Activated B cell treated with CpG ODN at 0.5 μM for 24 hours (primary cell): ENCODE measurements at regions not wholly inside any gene's neighbourhood (a gene's known extent, or its start where the extent isn't known, plus 50 kb on each side); places are given as distances from the start of the nearest gene placed in this dataset.

ENCODE experiments used
- ATAC-seq: fragments of 200-7000 bp; cut with Tn5 transposase; one replicate; pipeline ENCODE4 v1.10.0; 2021; ENCODE audit warnings: low read depth, mild to moderate bottlenecking, moderate library complexity
- CTCF ChIA-PET: fragments of 350-600 bp; sonication (Branson Sonifier 250); formaldehyde crosslinking; loops from one replicate; lab custom pipeline; 2021; ENCODE audit warnings: antibody characterized with exemption; lab: Charles Lee
- POLR2A ChIA-PET: fragments of 350-600 bp; sonication (Branson Sonifier 250); formaldehyde crosslinking; loops from one replicate; lab custom pipeline; 2021; ENCODE audit warnings: antibody characterized with exemption; lab: Charles Lee
- DNase-seq: peaks from one replicate; pipeline ENCODE4 v3.0.0; 2022
- H3K27ac Mint-ChIP-seq: one replicate; pipeline ENCODE4 v1.8.0; 2020; ENCODE audit warnings: mixed read lengths
- H3K27me3 Mint-ChIP-seq: one replicate; pipeline ENCODE4 v1.8.0; 2021; ENCODE audit warnings: mixed read lengths
- H3K36me3 Mint-ChIP-seq: one replicate; pipeline ENCODE4 v1.8.0; 2021; ENCODE audit warnings: low read depth, mixed read lengths
- H3K4me1 Mint-ChIP-seq: one replicate; pipeline ENCODE4 v1.8.0; 2021; ENCODE audit warnings: mixed read lengths
- H3K4me3 Mint-ChIP-seq: one replicate; pipeline ENCODE4 v1.8.0; 2020; ENCODE audit warnings: mild to moderate bottlenecking, mixed read lengths
- H3K9me3 Mint-ChIP-seq: one replicate; pipeline ENCODE4 v1.8.0; 2020; ENCODE audit warnings: mixed read lengths
- intact Hi-C: fragments of 100-400 bp; cut with micrococcal nuclease; formaldehyde crosslinking; loops from one replicate; pipeline ENCODE4 v1.15.1; 2024
- TF ChIP-seq, protein P1 (sequence below): fragments of 200-600 bp; IDR thresholded peaks from one replicate; pipeline ENCODE4 v1.8.0; 2022; ENCODE audit warnings: antibody characterized with exemption, mild to moderate bottlenecking

DNA sequence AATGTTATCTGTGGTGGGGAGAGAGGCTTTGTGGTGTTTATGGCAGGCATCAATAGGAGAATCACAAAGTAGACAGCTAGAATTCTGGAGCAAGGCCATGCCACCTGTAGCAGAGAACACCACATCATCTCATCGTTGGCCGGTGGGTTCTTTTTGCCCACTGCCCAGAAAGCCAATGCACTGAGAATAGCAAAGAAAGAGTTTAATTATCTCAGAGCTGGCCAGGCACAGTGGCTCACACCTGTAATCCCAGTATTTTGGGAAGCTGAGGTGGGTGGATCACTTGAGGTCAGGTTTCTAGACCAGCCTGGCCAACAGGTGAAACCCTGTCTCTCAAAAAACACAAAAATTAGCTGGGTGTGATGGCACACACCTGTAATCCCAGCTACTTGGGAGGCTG lies 99.2 kb upstream of the COG2 start:
- Mint-ChIP-seq H3K27ac (no peak overlapping the region), H3K36me3 (no peaks in the 10 kb centered on the region), H3K9me3 (no peaks in the 10 kb centered on the region), H3K4me3 (no peak overlapping the region), H3K27me3 (peaks cover 8% of the 10 kb centered on the region), H3K4me1 (no peaks in the 10 kb centered on the region)
- DNase-seq, result no peak
- CTCF ChIA-PET, result no interaction called here
- intact Hi-C loops, result no loop called here
- POLR2A ChIA-PET, result no interaction called here
- TF ChIP-seq, protein P1, sequence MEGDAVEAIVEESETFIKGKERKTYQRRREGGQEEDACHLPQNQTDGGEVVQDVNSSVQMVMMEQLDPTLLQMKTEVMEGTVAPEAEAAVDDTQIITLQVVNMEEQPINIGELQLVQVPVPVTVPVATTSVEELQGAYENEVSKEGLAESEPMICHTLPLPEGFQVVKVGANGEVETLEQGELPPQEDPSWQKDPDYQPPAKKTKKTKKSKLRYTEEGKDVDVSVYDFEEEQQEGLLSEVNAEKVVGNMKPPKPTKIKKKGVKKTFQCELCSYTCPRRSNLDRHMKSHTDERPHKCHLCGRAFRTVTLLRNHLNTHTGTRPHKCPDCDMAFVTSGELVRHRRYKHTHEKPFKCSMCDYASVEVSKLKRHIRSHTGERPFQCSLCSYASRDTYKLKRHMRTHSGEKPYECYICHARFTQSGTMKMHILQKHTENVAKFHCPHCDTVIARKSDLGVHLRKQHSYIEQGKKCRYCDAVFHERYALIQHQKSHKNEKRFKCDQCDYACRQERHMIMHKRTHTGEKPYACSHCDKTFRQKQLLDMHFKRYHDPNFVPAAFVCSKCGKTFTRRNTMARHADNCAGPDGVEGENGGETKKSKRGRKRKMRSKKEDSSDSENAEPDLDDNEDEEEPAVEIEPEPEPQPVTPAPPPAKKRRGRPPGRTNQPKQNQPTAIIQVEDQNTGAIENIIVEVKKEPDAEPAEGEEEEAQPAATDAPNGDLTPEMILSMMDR, result no peak
- no peak for ATAC-seq

DNA sequence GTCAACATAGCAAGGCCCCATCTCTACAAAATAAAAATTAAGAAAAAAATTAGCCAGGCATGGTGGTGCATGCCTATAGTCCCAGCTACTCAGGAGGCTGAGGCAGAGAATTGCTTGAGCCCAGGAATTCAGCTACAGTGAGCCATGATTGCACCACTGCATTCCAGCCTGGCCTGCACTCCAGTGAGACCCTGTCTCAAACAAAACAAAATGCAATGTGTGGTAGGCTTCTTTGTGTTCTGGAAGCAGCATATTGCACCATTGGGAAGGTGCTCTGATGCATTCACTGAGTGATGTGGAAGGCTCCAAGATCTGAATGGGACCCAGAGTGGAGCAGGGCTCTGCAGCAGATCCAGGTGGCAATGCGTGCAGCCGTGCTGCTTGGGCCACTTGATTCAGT lies 99.6 kb upstream of the COG2 start:
- TF ChIP-seq, protein P1, result no peak
- ATAC-seq (no peak), DNase-seq (no peak)
- CTCF ChIA-PET, result no interaction called here
- H3K4me1 Mint-ChIP-seq, result no peaks in the 10 kb centered on the region
- H3K36me3 Mint-ChIP-seq, result no peaks in the 10 kb centered on the region
- no peak overlapping the region for H3K27ac Mint-ChIP-seq
- POLR2A ChIA-PET, result no interaction called here
- no peaks in the 10 kb centered on the region for H3K9me3 Mint-ChIP-seq
- H3K4me3 Mint-ChIP-seq, result no peak overlapping the region
- intact Hi-C loops, result no loop called here
- H3K27me3 Mint-ChIP-seq, result peaks cover 8% of the 10 kb centered on the region

DNA sequence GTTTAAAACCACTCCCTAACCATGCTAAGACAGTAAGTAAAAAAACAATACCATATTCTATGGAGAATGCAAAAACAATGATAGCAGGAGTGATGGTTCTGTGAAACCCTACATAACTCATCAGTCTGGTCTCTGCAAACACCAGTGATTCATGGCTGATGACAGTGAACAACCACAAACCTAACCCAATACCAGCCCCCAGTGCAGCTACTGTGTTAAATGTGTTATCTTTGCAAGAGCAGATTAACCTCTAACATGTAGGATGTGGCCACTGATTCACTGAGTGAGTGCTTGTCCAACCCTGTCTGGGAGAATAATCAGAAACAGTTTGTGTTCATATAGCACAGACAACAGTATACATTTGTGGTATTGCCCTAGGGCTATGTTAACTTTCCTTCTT lies 100.2 kb upstream of the COG2 start:
- no peak overlapping the region for H3K4me3 Mint-ChIP-seq
- no peaks in the 10 kb centered on the region for H3K9me3 Mint-ChIP-seq
- CTCF ChIA-PET, result no interaction called here
- POLR2A ChIA-PET, result no interaction called here
- intact Hi-C loops, result no loop called here
- no peak overlapping the region for H3K27ac Mint-ChIP-seq
- H3K4me1 Mint-ChIP-seq, result no peaks in the 10 kb centered on the region
- ATAC-seq, result no peak
- H3K27me3 Mint-ChIP-seq, result peaks cover 8% of the 10 kb centered on the region
- DNase-seq, result no peak
- TF ChIP-seq, protein P1, result no peak
- no peaks in the 10 kb centered on the region for H3K36me3 Mint-ChIP-seq

DNA sequence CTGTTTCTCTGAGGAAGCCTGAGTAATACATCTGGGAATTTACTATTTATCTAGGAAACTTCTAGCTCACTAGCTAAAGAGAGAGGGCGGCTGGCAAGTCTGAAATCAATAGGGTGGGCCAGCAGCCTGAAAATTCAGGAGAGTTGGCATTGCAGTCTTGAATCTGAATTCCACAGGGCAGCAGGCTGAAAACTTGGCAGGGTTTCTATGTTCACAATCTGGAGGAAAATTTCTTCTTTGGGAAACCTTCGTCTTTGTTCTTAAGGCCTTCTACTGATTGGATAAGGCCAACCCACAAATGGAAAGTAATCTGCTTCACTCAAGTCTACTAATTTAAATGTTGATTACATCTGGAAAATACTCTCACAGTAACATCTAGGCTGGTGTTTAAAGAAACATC lies 101.0 kb upstream of the COG2 start:
- Mint-ChIP-seq H3K4me3 (no peak overlapping the region), H3K4me1 (no peaks in the 10 kb centered on the region), H3K36me3 (no peaks in the 10 kb centered on the region), H3K27me3 (peaks cover 7% of the 10 kb centered on the region), H3K27ac (no peak overlapping the region), H3K9me3 (no peaks in the 10 kb centered on the region)
- DNase-seq (no peak), ATAC-seq (no peak)
- POLR2A ChIA-PET, result no interaction called here
- TF ChIP-seq, protein P1, result no peak
- CTCF ChIA-PET, result no interaction called here
- intact Hi-C loops, result no loop called here

DNA sequence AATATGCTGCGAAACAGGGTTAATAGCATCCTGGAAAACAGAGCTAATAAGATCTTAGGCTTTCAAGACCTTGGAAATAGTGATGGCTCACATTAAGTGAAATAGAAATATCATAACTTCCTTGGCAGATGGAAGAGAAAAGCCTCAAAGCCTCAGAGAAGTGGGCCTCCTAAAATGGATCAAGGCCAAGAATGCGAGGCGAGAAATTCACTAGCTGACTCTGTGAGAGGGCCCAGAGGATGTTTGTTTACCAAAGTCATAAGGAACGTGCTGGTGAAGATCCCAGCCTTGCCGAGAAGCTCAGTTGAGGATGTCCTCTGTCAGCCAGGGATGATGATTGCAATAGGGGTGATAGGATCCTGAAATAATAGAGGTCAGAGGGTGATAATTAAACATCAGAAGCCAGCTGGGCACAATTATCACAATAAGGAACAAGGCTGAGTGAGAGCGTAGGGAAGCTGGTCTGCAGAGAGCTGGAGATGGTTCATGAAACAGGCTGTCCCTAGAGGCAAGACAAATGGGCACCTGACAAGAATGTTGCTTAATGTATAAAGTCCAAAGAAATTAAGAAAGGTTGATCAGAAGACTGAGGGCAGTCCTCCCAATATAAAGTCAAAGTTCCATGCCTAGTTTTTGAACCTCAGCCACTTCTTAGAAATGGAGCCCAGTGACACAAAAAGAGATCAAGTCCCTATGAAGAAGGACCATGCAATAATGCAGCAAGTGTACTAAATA lies 101.7 kb upstream of the COG2 start:
- Mint-ChIP-seq H3K4me3 (no peak overlapping the region), H3K9me3 (no peaks in the 10 kb centered on the region), H3K36me3 (no peaks in the 10 kb centered on the region), H3K27me3 (peaks cover 6% of the 10 kb centered on the region), H3K27ac (no peak overlapping the region), H3K4me1 (no peaks in the 10 kb centered on the region)
- ChIA-PET CTCF (no interaction called here), POLR2A (no interaction called here)
- no peak for ATAC-seq
- TF ChIP-seq, protein P1, result no peak
- intact Hi-C loops, result no loop called here
- no peak for DNase-seq
